Suppressor macrophage treated with lipopolysaccharide for 1 hour (primary cell): ENCODE measurements at regions not wholly inside any gene's neighbourhood (a gene's known extent, or its start where the extent isn't known, plus 50 kb on each side); places are given as distances from the start of the nearest gene placed in this dataset.

ENCODE experiments used
- DNase-seq, 3 donors: peaks; one replicate each; pipeline ENCODE4 v3.0.0-alpha.2; 2020 to 2022

DNA sequence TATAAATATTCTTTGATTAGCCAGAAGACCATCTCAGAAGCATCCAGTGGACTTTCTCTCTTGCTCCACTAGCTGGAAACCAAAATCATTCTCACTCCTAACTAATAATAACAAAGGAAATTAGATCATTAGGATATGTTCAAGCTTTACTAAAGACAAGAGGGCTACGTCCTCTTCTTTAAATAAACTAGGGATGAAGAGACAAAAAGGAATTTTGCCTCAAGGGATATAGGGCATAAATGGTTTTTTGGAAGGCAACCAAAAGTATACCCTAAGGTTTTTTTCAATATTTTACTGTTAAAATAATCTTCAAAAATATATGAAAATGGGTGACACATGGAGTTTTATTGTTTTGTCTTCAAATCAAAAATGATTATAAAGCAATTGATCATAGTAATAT lies 745.8 kb downstream of the MRPL39 start:
- DNase-seq = no peak

DNA sequence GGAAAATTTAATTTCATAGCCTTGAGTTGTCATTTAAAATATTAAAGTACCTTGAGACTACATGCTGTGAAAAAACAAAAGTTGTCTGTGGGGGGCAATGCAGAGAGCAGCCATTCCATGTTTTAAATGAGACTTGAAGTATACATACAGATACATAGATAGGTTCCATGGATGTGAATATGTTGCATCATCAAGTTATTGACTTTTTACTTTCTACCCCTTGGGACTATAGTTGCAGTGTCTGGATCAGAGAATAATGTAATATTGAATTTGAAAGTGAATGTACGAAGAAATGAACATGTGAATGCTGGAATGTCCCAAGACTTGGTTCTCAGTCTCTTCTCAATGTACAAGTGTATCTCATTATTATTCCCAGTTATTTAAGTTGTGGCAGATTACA lies 751.0 kb downstream of the MRPL39 start:
- no peak for DNase-seq

DNA sequence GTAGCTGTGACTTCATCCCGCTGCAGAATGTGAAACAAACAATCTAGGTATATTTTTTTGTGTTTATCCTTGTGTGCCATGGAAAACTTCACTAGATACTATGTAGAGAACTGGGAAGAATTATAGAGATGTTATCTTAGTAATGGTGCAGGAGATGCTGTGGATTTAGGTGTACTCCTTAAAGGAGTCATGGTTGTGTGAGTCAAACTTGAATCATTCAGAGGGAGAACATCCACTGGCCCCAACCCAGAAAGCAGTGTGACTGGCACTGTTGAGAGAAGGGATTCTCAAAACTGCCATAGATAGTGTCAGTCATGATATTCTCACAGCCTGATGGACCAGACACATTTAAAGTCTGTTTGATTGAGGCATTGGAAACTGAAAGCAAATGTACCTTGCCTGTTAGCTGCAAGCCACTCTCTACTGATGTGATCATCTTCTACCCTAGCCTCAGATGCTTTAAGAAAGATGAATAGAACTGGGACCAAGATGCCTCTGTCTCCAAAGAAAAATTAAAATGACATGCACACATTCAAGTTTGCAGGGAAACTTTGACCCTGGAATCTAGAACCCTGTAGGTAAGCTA lies 754.6 kb downstream of the MRPL39 start:
- DNase-seq = no peak

DNA sequence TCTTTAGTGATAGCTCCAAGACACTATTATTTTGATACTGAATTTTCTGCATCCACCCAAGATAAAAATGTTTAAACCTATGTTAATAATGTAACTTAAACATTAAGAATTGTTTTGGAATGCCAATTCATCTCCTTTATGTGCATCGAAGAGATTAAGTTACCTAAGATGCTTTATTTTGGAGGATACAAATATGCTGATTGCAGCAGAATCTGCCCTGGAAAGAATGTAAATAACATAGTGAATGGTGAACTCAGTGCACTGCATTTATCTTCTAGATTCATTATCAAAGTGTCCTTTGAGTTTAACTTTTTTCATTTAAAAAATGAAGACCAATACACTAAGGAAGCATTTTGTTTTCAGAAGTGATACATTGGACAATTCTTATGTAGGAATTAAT lies 757.2 kb downstream of the MRPL39 start:
- DNase-seq = no peak

DNA sequence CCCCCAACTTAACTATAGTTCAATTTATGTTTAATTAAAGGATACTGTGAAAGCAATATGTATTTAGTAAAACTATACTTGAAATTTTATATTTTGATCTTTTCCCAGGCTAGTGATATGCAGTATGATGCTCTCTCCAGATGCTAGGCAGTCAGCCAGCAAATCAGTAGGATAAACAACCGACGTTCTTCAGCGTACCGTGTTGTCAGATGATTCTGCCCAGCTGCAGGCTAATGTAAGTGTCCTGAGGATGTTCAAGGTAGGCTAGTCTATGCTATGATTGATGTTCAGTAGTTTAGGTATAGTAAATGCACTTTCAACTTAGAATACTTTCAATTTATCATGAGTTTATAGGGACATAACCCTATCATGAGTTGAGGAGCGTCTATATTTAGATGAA lies 762.6 kb downstream of the MRPL39 start:
- no peak for DNase-seq

DNA sequence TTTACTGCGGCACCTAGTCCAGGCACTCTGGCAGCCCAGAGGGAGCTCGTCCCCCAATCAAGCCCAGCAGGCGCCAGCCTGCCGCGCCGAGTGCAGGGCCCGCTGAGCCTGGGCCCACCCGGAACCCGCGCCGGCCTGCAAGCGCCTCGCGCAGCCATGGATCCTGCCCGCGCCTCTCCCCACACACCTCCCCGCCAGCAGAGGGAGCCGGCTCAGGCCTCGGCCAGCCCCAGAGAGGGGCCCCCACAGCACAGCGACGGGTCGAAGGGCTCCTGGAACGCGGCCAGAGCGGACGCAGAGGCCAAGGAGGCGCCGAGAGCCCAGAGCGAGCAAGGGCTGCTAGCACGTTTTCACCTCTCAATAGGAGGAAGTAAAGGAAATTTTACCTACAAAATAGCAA lies 767.0 kb downstream of the MRPL39 start:
- no peak for DNase-seq

DNA sequence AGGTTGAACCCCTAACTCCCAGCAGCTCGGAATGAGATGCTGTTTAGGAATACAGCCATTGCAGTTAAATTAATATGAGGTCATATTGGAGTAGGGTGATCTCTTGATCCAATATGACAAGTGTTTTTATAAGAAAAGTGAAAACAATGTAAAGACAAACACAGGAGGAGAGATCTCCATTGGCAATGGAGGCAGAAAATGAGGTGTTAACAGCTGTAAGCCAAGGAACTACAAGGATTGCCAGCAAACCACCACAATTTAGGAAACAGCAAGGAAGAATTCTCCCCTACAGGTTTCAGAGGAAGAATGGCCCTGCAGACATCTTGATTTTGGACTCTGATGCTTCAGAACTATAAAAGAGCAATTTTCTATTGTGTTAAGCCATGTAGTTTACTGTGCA lies 774.3 kb downstream of the MRPL39 start:
- no peak for DNase-seq

DNA sequence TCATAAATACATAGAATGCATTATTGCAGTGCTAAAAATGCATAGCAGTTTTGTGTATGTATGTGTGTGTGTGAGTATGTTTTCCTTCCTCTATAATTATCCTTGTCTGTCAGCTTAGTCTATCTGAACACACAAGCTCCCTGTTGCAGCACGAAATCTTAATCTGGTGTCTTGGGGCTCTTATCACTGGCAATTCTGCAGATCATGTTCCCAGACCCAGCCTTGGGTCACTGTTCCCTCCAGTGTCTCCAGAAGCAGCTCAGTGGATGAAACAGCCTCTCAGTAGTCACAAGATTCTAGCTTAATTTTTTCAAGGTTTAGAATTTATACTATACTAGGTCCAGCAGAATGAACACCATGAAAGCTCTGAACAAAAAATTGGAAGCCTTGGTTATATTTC lies 777.9 kb downstream of the MRPL39 start:
- no peak for DNase-seq

DNA sequence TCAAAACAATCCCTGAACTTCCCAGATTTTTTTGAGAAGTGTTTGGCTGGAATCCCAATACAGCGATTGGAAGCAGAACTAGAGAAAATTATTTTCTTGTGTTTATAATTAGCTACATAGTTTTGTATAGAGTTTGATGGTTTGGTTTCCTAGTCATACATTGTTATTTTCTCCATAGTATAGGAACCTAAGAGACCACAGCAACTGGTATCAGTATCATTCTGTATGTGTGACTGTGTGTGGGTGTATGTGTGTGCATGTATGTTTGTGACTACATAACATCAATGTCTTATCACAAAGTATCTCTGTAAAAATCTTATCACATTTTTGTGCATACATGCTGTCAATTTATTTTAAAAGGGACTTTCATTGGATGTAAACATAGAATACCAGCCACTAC lies 780.5 kb downstream of the MRPL39 start:
- no peak for DNase-seq

DNA sequence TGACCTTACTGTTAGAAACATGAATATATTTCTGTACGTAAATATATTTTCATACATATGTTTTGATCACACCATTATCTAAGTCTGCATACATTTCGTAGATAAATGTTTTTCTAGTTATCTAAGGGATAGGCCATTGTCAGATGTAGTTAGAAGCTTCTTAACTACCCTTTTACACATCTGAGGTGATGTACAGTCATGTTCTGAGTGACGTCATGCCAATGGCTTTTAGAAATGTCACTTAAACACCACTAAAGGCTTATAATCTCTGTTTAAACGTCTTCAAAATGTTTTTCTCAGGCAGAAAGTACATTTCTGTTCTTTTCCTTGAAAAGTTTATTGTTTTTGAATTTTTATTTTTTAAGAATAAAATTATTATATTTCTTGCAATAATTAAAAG lies 781.9 kb downstream of the MRPL39 start:
- DNase-seq = no peak

DNA sequence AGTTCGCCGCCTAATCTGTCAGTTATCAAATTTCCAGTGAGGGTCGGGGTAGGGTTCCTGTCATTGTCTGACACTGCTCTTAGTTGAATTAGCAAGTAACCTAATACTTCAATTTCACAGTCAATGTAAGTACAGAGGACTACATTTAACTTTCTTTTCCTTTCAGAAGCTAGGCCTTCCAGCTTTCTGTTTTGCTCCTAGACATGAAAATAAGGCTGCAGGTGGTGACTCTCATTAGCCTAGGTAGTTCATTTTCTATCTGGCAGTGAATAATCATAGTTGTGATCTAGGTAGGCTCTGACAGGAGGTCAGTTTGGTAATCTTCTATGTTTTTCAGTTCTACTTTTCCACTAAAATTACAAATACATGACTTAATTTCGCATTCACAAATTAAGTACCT lies 783.1 kb downstream of the MRPL39 start:
- no peak for DNase-seq

DNA sequence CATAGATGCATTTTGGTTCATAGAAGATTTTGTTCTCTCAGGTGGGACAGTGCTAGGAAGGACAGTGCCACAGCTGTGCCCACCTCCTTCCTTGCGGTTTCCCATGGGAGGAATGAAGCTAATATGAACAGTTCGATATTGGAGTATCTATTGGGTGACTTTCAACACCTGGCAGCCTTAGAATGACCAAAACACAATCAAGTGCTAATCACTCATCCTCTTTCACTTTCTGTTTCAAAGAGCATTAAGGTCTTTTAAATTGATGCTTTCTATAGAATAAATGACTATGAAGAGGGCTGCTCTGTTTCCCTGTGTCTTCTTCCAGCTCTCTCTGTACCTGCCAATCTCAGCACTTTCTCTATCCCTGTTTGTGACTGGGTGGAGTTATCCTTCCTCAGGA lies 784.0 kb downstream of the MRPL39 start:
- DNase-seq = no peak

DNA sequence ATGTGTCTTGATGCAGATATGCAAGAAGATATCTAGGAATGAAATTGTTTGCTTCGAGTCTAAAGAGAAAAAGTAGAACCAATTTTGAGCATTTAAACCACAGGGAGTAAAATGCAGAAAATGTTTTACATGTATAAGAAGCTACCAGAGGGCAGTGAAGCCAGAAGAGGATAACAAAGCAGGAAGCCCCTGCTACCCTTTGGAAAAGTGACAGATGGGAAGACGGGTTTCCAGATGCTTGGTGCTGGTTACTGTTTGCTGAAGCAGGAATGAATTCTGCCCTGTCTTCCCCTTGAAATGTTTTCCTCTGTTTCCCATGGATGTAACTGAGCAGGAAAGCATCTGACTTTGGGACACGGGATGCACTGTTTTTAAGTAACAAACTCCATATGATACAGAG lies 822.2 kb downstream of the MRPL39 start:
- no peak for DNase-seq

DNA sequence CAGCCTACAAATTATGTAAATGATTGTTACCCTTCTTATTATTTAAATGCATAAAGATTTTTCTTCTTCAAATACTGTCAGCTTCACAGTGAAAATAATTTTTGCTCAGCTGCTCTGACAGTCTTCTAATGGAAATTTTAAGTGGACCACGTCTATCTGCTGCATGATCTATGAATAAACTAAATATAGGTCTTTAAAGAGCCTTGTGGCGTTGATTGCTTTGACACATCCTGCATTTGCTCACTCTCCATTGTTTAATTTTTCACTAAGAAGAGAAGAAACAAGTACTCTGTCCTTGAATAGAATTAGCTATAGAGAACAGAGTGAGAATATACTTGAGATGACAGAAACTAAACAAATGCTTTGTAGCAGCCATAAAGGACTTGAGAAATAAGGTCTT lies 826.1 kb downstream of the MRPL39 start:
- no peak for DNase-seq

DNA sequence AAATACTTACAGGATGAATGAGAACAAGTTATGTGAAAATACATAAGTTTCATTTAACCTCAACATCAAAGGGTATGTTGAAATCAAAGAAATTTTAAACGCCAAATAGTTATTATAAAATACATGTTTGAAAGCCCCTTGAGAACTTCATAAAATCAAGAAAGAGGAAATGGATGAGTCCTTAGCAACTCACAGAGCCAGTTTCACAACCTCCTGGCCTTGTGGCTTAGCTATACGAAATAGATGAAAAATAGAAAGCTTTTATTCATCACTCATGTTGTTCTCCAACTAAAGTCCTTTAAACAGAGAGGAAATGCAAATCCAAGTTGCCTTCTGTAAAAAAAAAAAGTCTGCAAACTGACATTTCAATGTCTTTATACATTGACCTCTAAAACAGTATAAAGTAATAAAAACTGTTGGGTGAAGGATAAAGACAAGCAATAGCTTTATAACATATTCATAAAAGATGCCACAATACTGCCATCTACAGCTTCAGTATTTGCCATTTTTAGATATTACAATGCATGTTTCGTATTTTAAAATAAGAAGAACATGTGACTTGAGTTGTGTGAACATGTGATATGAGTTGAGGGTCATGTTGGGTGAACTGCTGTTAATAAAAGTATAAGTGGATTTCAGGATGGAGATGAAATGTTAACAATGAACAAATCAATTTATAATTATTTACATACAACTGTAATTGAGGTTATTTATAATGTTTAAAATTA lies 847.8 kb downstream of the MRPL39 start:
- peak in 2 of 3 donors; percentile 0 to 29 for DNase-seq

DNA sequence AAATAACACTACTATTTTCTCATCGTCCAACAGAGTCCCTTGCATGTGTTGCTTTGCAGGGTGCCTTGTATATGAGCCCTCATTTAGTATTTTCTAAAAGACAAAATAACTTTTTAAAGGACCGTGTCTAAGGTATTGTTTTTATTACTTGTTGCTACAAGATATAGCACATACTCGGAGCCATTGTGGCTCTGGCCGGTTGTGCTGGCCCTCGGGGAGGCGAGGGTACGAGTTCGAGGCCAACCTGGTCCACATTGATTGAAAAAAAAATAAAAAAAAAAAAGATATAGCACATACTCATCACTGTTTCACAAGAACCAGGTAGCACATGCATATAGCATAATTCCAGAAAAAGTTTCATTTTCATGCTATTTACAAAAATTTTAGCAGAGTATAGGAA lies 869.2 kb downstream of the MRPL39 start:
- DNase-seq = no peak

DNA sequence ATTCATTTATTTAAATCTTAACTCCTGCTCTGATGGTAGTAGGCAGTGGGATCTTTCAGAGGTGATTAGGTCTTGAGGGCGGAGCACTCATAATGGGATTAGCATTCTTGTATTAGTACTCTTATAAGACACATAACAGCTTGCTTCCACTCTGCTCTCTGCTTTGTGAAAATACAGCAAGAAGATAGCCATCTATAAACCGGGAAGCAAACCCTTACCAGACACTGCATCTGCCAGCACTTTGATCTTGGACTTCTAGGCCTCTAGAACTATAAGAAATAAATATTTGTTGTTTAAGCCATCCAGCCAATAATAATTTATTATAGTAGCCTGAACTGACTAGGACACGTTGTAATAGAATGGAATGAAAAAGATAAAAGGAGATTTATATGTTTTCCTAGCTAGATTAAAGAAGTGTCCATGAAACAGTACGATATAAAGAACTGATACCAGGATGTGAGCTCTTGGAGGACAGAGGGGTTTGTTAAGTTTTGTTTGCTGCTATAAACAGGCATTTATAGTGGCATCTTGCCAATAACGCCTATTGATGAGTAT lies 869.9 kb downstream of the MRPL39 start:
- DNase-seq = no peak

DNA sequence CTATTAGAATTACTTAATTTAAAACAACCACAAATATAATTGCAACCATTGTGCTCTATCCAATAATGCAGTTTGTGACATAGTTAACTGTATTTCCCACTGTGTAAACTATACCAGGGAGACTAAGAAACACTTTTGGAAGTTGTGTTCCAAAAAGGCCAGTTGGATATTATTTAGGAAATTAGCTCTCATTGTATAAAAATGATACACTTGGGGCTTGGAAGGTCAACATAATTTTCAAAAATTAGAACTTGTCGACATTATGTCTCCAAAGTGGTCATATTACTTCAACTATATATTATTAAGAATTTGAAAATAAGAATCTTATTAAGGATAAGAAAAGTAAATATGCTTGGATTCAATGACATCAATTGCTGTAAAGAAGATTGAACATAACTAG lies 876.6 kb downstream of the MRPL39 start:
- no peak for DNase-seq

DNA sequence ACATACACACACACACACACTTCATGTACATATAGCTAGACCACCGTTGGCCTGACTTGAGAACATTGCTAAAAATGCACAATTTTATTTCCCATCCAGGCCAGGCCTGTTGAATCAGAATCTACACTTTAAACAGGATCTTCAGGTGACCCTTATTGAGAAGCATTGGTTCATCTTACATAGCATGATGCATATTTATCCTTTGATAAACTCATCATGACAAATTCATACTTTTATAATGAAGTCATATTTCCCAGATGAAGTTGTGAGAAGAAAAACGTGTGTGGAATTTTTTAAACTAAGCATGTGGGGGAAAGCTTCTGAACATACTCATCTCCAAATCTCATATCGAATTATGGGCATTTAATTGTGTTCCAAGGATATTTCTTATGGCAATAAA lies 877.7 kb downstream of the MRPL39 start:
- no peak for DNase-seq

DNA sequence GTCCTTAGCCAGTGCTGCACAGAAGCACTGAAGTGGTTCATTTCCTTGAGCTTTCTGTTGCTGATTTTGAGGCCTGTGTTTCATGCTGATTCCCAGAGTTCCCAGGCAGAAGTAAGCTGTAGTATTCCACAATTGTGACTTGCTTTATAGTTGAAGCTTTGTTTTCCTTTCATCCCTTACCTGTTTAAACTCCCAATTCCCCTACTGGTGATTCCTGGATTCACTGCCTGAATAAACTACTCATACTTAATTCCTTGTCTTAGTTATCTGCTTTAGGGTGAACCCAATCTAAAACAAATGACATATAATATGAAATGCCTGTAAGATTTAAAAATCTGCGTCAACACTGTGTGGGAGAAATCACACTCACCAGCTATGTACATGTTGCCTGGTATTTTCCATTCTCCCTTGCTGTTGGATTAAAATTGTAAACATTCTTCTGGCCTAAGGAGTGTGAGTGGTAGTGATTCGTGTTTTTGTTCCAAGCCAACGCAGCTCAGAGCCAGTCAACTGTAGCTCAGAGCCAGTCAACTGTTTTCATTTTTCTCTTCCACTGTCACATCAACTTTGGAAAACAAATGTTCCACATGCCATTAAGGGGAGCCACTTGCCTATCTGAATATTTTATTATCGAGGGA lies 879.4 kb downstream of the MRPL39 start:
- no peak for DNase-seq

DNA sequence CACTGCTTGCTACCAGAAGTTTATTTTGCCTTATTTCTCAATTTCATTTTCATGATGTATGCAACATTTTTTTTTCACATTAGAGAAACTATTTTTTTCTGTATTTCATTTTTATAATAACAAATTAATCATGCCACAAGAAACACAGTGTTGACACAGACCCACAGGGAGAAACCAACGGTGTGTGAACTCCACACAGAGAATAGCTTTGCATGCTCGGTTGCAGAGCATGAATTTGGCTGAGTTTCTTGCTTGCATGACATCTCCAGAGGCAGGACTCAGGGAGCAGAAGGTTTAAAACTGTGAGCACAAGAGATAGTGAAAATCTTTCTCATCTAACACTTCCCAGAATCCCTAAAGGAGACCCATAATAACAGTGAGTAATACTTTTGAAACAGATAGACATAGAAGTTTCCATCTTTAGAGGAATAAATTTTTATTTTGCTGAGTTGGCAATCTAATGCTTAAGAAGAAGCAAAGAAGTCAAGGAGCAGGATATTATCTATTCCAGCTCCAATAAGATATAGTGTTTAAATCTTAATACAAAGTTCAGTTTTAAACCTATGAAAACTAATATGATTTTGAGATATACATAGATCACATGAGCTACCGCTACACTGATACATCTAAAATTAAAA lies 890.9 kb downstream of the MRPL39 start:
- DNase-seq = no peak

DNA sequence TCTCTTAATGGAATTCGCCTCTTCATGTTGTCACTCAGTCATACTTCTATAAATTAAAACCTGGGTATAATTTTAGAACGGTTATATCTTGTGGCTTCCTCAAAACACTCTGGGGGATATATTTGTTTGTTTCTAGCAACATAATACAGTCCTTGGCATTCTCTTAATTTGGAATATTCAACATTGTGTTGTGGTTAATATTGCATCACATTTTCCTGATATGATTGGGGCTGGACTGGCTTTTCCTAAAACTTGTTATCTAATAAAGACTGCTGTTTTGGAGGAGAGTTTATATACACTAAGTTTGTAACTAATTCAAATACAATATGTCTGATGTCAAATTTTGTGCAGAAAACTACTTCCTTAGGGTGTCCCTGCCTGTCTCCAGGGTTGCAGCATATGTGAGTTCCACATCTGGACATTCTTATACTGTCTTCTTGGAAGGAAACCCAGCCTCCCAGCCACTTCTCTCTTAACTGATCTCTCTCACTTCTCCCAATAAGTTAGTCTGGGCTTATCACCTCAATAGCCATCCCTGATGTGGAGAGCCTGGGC lies 892.6 kb downstream of the MRPL39 start:
- DNase-seq = no peak

DNA sequence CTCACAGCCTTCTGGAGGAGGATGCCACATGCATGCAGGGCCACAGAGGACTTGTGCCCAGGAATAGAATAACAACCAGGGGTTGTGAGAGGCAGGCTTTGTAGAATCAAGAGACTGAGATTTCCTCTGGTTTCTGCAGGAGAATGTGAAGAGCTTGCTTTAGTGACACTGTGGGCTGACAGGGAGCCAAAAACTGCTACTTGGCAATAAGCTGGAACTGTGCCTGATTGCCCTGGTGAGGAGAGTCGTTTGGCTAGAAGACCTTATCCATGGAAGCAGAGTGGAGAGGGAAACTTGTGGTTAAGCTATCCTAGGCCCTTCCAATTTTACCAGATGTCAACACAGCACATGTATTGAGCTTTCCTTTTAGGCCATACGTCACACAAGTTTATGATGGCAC lies 902.1 kb downstream of the MRPL39 start:
- no peak for DNase-seq

DNA sequence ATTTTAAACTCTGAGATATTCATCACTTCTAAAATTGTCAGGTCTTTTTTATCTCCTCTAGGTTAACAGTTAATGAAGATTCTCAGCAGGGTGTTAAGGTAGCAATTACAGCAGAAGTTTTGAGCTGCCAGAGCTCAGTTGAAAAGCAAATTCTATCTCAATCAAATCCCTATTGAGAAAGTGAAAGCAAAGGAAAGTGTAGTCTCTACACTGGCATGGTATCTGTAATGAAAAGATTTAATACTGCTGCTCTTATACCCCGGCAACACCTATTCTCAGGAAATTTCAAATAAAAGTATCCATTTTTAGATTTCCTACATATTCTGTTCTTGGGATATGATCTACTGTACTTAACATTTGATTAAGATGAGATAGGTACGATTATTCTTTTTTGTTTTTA lies 913.5 kb downstream of the MRPL39 start:
- no peak for DNase-seq
